Vagina (tissue), 2 donors: ENCODE measurements at regions not wholly inside any gene's neighbourhood (a gene's known extent, or its start where the extent isn't known, plus 50 kb on each side); places are given as distances from the start of the nearest gene placed in this dataset.

Experiments used
- DNase-seq, 2 donors: peaks; one replicate each; pipeline ENCODE4 v3.0.0-alpha.2; 2017; ENCODE audit errors: extremely low spot score in 2 of 2
- H3K27ac ChIP-seq: fragments of 200-600 bp; sonication (generic); one replicate; pipeline ENCODE4 v1.5.1; 2019
- H3K27me3 ChIP-seq: fragments of 200-600 bp; sonication (generic); one replicate; pipeline ENCODE4 v1.5.1; 2019
- H3K36me3 ChIP-seq, 2 donors: fragments of 200-600 bp; sonication (generic); one replicate each; pipeline ENCODE4 v1.5.1; 2017 to 2019
- H3K4me1 ChIP-seq: fragments of 200-600 bp; sonication (generic); one replicate; pipeline ENCODE4 v1.5.1; 2019
- H3K4me3 ChIP-seq, 2 donors: fragments of 200-600 bp; sonication (generic); 1 replicate in 1 of 2; 2 replicates in 1 of 2; pipeline ENCODE4 v1.5.1; 2016 to 2019
- H3K9me3 ChIP-seq: fragments of 200-600 bp; sonication (generic); one replicate; pipeline ENCODE4 v1.5.1; 2019
- CTCF ChIP-seq, 3 experiments: fragments of 450-650 bp in 2 of 3; fragments of 200-600 bp in 1 of 3; sonication (generic) in 1 of 3; IDR thresholded peaks; one replicate each; pipeline ENCODE4 v1.5.1; 2017 to 2019; ENCODE audit warnings: antibody characterized with exemption in 3 of 3, mild to moderate bottlenecking in 2 of 3, moderate library complexity in 2 of 3
- POLR2A ChIP-seq, 2 donors: fragments of 450-650 bp; IDR thresholded peaks; one replicate each; pipeline ENCODE4 v1.6.1; 2017; ENCODE audit warnings: antibody characterized with exemption in 2 of 2, mild to moderate bottlenecking in 2 of 2, moderate library complexity in 2 of 2
- POLR2AphosphoS5 ChIP-seq, 2 donors: sonication (generic); formaldehyde crosslinking; IDR thresholded peaks; one replicate each; pipeline ENCODE4 v1.9.0; 2017; ENCODE audit warnings: antibody characterized with exemption in 2 of 2, mild to moderate bottlenecking in 2 of 2, low read depth in 1 of 2; ENCODE audit not compliant: insufficient read depth in 1 of 2
- intact Hi-C: fragments of 100-400 bp; cut with DNase I; formaldehyde crosslinking; loops from one replicate; pipeline ENCODE4 v1.15.1; 2023

- no peak for DNase-seq
- Histone ChIP-seq H3K4me3 (no peak overlapping the region), H3K27ac (no peak overlapping the region), H3K9me3 (no peaks in the 10 kb centered on the region), H3K27me3 (no peaks in the 10 kb centered on the region), H3K4me1 (no peaks in the 10 kb centered on the region), H3K36me3 (no peaks in the 10 kb centered on the region)
- intact Hi-C loops: no loop called here
- TF ChIP-seq CTCF (IDR thresholded peaks at IDR 0.05) (no peak), POLR2A (IDR thresholded peaks at IDR 0.05) (no peak), POLR2AphosphoS5 (IDR thresholded peaks at IDR 0.05; ENCODE audit: insufficient read depth in 1 of 2, low read depth in 1 of 2) (no peak)
Observed at GRCh38 chr2:239737144-239737463, 288.0 kb downstream of the NDUFA10 start.

- H3K36me3 ChIP-seq: no peaks in the 10 kb centered on the region
- no peak overlapping the region for H3K27ac ChIP-seq
- H3K4me1 ChIP-seq: no peaks in the 10 kb centered on the region
- TF ChIP-seq POLR2AphosphoS5 (IDR thresholded peaks at IDR 0.05; ENCODE audit: insufficient read depth in 1 of 2, low read depth in 1 of 2) (no peak), CTCF (IDR thresholded peaks at IDR 0.05) (no peak), POLR2A (IDR thresholded peaks at IDR 0.05) (no peak)
- intact Hi-C loops: no loop called here
- no peak for DNase-seq
- H3K27me3 ChIP-seq: no peaks in the 10 kb centered on the region
- H3K9me3 ChIP-seq: no peaks in the 10 kb centered on the region
- no peak overlapping the region for H3K4me3 ChIP-seq
Observed at GRCh38 chr2:239736358-239737143, 288.6 kb downstream of the NDUFA10 start.

GRCh38 chr2:239735829-239736357 is 289.2 kb downstream of the NDUFA10 start:
- no peak overlapping the region for H3K4me3 ChIP-seq
- no peaks in the 10 kb centered on the region for H3K36me3 ChIP-seq
- DNase-seq: no peak
- H3K27ac ChIP-seq: no peak overlapping the region
- H3K4me1 ChIP-seq: no peaks in the 10 kb centered on the region
- no peaks in the 10 kb centered on the region for H3K27me3 ChIP-seq
- intact Hi-C loops: no loop called here
- TF ChIP-seq POLR2A (IDR thresholded peaks at IDR 0.05): no peak
- TF ChIP-seq POLR2AphosphoS5 (IDR thresholded peaks at IDR 0.05; ENCODE audit: insufficient read depth in 1 of 2, low read depth in 1 of 2): no peak
- TF ChIP-seq CTCF (IDR thresholded peaks at IDR 0.05): no peak
- H3K9me3 ChIP-seq: no peaks in the 10 kb centered on the region

GRCh38 chr2:239735131-239735828 is 289.9 kb downstream of the NDUFA10 start:
- Histone ChIP-seq H3K27me3 (no peaks in the 10 kb centered on the region), H3K4me3 (no peak overlapping the region), H3K27ac (no peak overlapping the region), H3K4me1 (no peaks in the 10 kb centered on the region), H3K36me3 (no peaks in the 10 kb centered on the region), H3K9me3 (no peaks in the 10 kb centered on the region)
- DNase-seq: no peak
- TF ChIP-seq POLR2A (IDR thresholded peaks at IDR 0.05): no peak
- TF ChIP-seq CTCF (IDR thresholded peaks at IDR 0.05): peak in 1 of 3 experiments; percentile 32
- TF ChIP-seq POLR2AphosphoS5 (IDR thresholded peaks at IDR 0.05; ENCODE audit: insufficient read depth in 1 of 2, low read depth in 1 of 2): no peak
- intact Hi-C loops: no loop called here
